ENCODE measurements at regions not wholly inside any gene's neighbourhood (a gene's known extent, or its start where the extent isn't known, plus 50 kb on each side); places are given as distances from the start of the nearest gene placed in this dataset.

DNA sequence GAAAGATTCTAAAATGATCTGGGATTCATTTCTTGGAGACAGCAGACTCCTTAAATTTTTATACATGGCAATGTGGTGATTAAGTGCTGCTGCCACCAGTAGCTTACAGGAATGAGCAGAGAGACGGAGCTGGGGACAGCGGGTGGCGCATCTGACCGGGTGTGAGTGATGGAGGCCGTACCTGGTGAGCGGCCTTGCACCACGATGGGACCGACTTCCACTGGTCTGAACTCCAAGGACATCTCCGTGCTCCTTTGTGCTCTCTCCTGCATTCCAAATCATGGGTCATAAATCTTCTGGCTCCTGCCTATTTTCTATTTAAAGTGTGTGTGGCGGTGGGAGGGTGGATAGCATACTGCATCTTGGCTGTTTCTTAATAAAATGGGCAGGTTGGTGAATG, 262.6 kb downstream of the ABHD5 start:
- TF ChIP-seq, protein P1, sequence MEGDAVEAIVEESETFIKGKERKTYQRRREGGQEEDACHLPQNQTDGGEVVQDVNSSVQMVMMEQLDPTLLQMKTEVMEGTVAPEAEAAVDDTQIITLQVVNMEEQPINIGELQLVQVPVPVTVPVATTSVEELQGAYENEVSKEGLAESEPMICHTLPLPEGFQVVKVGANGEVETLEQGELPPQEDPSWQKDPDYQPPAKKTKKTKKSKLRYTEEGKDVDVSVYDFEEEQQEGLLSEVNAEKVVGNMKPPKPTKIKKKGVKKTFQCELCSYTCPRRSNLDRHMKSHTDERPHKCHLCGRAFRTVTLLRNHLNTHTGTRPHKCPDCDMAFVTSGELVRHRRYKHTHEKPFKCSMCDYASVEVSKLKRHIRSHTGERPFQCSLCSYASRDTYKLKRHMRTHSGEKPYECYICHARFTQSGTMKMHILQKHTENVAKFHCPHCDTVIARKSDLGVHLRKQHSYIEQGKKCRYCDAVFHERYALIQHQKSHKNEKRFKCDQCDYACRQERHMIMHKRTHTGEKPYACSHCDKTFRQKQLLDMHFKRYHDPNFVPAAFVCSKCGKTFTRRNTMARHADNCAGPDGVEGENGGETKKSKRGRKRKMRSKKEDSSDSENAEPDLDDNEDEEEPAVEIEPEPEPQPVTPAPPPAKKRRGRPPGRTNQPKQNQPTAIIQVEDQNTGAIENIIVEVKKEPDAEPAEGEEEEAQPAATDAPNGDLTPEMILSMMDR (IDR thresholded peaks at IDR 0.05), result no peak
- TF ChIP-seq POLR2A (IDR thresholded peaks at IDR 0.05), result no peak
- H3K27ac ChIP-seq, result peak overlapping the region; percentile 66 to 79 (median 77)
- intact Hi-C loops (cut with DNase I), result no loop called here
- no peak for DNase-seq
- no peak overlapping the region for H3K4me3 ChIP-seq (replicated peaks in 1 of 3)
- WGBS, 2 donors, result 93 to 97% methylated on average over 10 of the region's 10 CpGs
- no peaks in the 10 kb centered on the region for H3K36me3 ChIP-seq
- H3K9me3 ChIP-seq, result no peaks in the 10 kb centered on the region
- H3K4me1 ChIP-seq, result peaks cover 13 to 44% of the 10 kb centered on the region in 2 donors
- no peaks in the 10 kb centered on the region for H3K27me3 ChIP-seq

DNA sequence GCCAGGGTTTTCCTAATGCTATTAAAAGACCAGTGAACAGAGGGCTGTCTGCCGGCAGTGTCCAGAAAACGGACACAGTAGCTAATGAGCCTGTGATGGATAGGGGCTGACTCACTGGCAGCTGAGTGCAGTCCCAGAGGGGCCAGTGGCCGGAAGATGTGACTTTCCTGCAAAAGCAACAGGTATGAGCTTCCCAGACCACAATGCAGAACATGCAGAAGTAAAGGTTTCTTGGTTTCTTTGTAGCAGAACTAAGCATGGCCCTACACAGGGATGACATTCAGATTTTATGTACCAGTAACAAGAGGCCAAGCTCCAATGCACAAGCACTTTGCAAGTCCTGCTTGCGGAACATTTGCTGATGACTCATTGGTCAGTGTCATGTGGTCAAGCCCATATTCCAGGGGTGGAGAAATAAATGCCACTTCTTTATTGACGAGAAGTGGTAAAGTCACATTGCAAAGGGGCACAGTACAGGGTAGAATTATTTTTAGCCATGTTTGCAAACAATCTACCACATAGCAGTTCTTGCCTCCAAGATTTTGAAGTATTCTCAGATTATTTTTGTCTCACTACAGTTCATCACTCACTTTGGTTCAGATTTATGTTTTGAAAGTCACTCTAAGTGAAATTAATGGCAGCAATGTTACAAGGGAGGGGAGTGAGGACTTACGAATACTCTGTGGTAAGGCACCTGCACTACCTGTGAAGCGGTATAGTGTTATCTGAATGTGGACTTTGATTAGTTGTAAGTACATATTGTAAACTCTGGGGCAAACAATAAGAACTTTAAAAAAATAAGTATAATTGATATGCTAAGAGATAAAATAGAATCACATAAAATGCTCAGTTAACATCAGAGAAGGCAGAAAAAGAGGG, 263.3 kb downstream of the ABHD5 start:
- TF ChIP-seq, protein P1 (IDR thresholded peaks at IDR 0.05), result no peak
- peak in 1 of 2 donors; percentile 38 for TF ChIP-seq POLR2A (IDR thresholded peaks at IDR 0.05)
- DNase-seq, result peak; percentile 79
- 36 to 37% methylated on average over 7 of the region's 7 CpGs for WGBS, 2 donors
- intact Hi-C loops (cut with DNase I), result no loop called here
- Histone ChIP-seq H3K27me3 (no peaks in the 10 kb centered on the region), H3K27ac (peak overlapping the region; percentile 66 to 81 (median 79)), H3K4me3 (replicated peaks in 1 of 3) (no peak overlapping the region), H3K9me3 (no peaks in the 10 kb centered on the region), H3K36me3 (no peaks in the 10 kb centered on the region), H3K4me1 (peaks cover 13 to 44% of the 10 kb centered on the region in 2 donors)

DNA sequence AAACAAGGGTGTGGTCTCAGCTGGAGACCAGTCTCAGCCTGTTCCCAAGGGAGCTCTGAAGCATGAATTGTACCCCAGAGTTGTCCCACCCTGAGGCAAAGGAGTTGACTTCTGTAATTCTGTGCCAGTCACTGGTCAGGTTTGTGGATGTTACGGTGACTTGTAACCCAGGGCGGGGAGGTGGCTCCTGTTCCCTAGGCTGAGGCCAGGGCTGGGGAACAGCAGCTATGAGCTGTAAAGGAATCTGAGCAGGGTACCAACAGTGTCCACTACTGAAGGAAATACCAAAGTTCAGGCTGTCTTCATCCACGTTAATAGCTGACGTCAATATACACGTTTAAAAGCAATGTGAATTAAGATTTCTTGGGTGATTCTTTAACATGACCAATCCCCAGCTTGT, 266.2 kb downstream of the ABHD5 start:
- no peaks in the 10 kb centered on the region for H3K9me3 ChIP-seq
- no peak overlapping the region for H3K4me3 ChIP-seq (replicated peaks in 1 of 3)
- H3K4me1 ChIP-seq, result peaks cover 13 to 45% of the 10 kb centered on the region in 2 donors
- DNase-seq, result no peak
- TF ChIP-seq, protein P1 (IDR thresholded peaks at IDR 0.05), result no peak
- TF ChIP-seq POLR2A (IDR thresholded peaks at IDR 0.05), result no peak
- 85 to 92% methylated on average over 5 of the region's 5 CpGs for WGBS, 2 donors
- peak overlapping the region; percentile 28 to 43 (median 38) for H3K27ac ChIP-seq
- H3K27me3 ChIP-seq, result no peaks in the 10 kb centered on the region
- intact Hi-C loops (cut with DNase I), result no loop called here
- H3K36me3 ChIP-seq, result no peaks in the 10 kb centered on the region

DNA sequence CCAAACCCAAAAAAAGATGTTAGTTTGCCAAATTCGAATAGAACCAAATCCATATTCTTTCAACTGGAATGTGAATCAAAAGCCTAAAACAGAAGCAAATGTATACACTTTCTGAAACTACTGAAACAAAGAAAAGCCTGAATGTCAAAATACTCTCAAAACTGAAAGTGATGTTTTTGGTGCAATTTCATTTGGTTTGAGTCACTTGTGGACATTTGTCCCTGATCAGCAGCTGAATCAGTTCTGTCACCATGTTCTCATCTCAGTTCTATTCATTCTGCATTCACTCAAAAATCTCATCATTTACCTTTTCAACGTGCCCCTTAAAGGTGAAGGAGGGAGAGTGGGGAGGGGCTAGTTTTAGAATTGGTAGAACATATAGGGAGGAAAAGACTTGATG, 266.8 kb downstream of the ABHD5 start:
- whole genome bisulfite sequencing, 2 donors, result 73 to 76% methylated on average over 2 of the region's 2 CpGs
- no peak overlapping the region for H3K4me3 ChIP-seq (replicated peaks in 1 of 3)
- H3K9me3 ChIP-seq, result no peaks in the 10 kb centered on the region
- H3K36me3 ChIP-seq, result no peaks in the 10 kb centered on the region
- no peak for DNase-seq
- H3K4me1 ChIP-seq, result peaks cover 13 to 45% of the 10 kb centered on the region in 2 donors
- no peak overlapping the region for H3K27ac ChIP-seq
- no peak for TF ChIP-seq POLR2A (IDR thresholded peaks at IDR 0.05)
- TF ChIP-seq, protein P1 (IDR thresholded peaks at IDR 0.05), result no peak
- intact Hi-C loops (cut with DNase I), result no loop called here
- H3K27me3 ChIP-seq, result no peaks in the 10 kb centered on the region
